IPS-NIHi11 (cell line): ENCODE measurements at regions not wholly inside any gene's neighbourhood (a gene's known extent, or its start where the extent isn't known, plus 50 kb on each side); places are given as distances from the start of the nearest gene placed in this dataset.

Source experiments
- DNase-seq: peaks from one replicate; pipeline ENCODE4 v3.0.0; 2012; ENCODE audit warnings: mixed read lengths, low spot score

GRCh38 chrX:16496175-16496574 lies 153.8 kb upstream of the S100G start:
- no peak for DNase-seq

- DNase-seq, result peak; percentile 15
These were observed 137.9 kb upstream of the S100G start for GRCh38 chrX:16511796-16512776.

- no peak for DNase-seq
These were observed 133.6 kb upstream of the S100G start for GRCh38 chrX:16516232-16516876.

GRCh38 chrX:16517039-16517605 lies 132.8 kb upstream of the S100G start:
- no peak for DNase-seq

- no peak for DNase-seq
These were observed 131.8 kb upstream of the S100G start for GRCh38 chrX:16518131-16518530.

GRCh38 chrX:16524316-16524715 lies 125.6 kb upstream of the S100G start:
- no peak for DNase-seq

- no peak for DNase-seq
These were observed 124.0 kb upstream of the S100G start for GRCh38 chrX:16526003-16526402.

GRCh38 chrX:16528620-16529019 lies 121.3 kb upstream of the S100G start:
- DNase-seq, result no peak
